HG02588 (cell line): ENCODE measurements at regions not wholly inside any gene's neighbourhood (a gene's known extent, or its start where the extent isn't known, plus 50 kb on each side); places are given as distances from the start of the nearest gene placed in this dataset.
A peak's percentile ranks its signal among the peaks of the same experiment; 100 is the strongest.

ENCODE experiments used
- ATAC-seq: cut with Tn5 transposase; IDR thresholded peaks from one replicate; pipeline ENCODE4 v1.9.1; 2021; ENCODE audit warnings: mild to moderate bottlenecking, moderate library complexity; ENCODE audit not compliant: unreplicated experiment

GRCh38 chr18:56235481-56236013 lies 402.8 kb downstream of the TXNL1 start:
- peak; percentile 80 for ATAC-seq

GRCh38 chr18:56235071-56235470 lies 403.3 kb downstream of the TXNL1 start:
- ATAC-seq = no peak

- no peak for ATAC-seq
These were observed 404.8 kb downstream of the TXNL1 start for GRCh38 chr18:56233595-56233994.

GRCh38 chr18:56226025-56226424 lies 412.4 kb downstream of the TXNL1 start:
- ATAC-seq = no peak

GRCh38 chr18:56224669-56225561 lies 413.5 kb downstream of the TXNL1 start:
- no peak for ATAC-seq

- no peak for ATAC-seq
These were observed 417.0 kb downstream of the TXNL1 start for GRCh38 chr18:56221195-56222065.

GRCh38 chr18:56217406-56217805 lies 421.0 kb downstream of the TXNL1 start:
- ATAC-seq = no peak

- no peak for ATAC-seq
These were observed 423.7 kb downstream of the TXNL1 start for GRCh38 chr18:56214706-56215105.

- ATAC-seq = no peak
These were observed 427.9 kb downstream of the TXNL1 start for GRCh38 chr18:56210520-56210919.

GRCh38 chr18:56207989-56208388 lies 430.4 kb downstream of the TXNL1 start:
- ATAC-seq = no peak

- ATAC-seq = no peak
These were observed 434.3 kb downstream of the TXNL1 start for GRCh38 chr18:56204052-56204451.

- no peak for ATAC-seq
These were observed 435.7 kb downstream of the TXNL1 start for GRCh38 chr18:56202678-56203077.

- no peak for ATAC-seq
These were observed 437.9 kb downstream of the TXNL1 start for GRCh38 chr18:56200381-56200911.

- no peak for ATAC-seq
These were observed 438.6 kb downstream of the TXNL1 start for GRCh38 chr18:56199580-56200330.

GRCh38 chr18:56197241-56197859 lies 441.0 kb downstream of the TXNL1 start:
- ATAC-seq = no peak

- no peak for ATAC-seq
These were observed 441.7 kb downstream of the TXNL1 start for GRCh38 chr18:56196495-56197225.

GRCh38 chr18:56191334-56191733 lies 447.1 kb downstream of the TXNL1 start:
- no peak for ATAC-seq

- ATAC-seq = no peak
These were observed 448.8 kb downstream of the TXNL1 start for GRCh38 chr18:56189615-56190014.

- no peak for ATAC-seq
These were observed 449.7 kb downstream of the TXNL1 start for GRCh38 chr18:56188529-56189275.
